SK-N-SH treated with all-trans-retinoic acid at 6 μM for 48 hours (cell line): ENCODE measurements at regions not wholly inside any gene's neighbourhood (a gene's known extent, or its start where the extent isn't known, plus 50 kb on each side); places are given as distances from the start of the nearest gene placed in this dataset.

ENCODE experiments used
- BACH2 ChIP-seq: fragments of 250-450 bp; sonication (Bioruptor Pico); IDR thresholded peaks from 2 replicates; pipeline ENCODE4 v1.9.0; 2021; ENCODE audit warnings: mild to moderate bottlenecking, borderline replicate concordance
- PATZ1 ChIP-seq: fragments of 250-450 bp; sonication (Bioruptor Pico); IDR thresholded peaks from 2 replicates; pipeline ENCODE4 v1.8.0; 2020; ENCODE audit warnings: mild to moderate bottlenecking, moderate library complexity, borderline replicate concordance
- RARB ChIP-seq: fragments of 250-450 bp; sonication (Bioruptor Pico); IDR thresholded peaks from 2 replicates; pipeline ENCODE4 v1.8.0; 2021; ENCODE audit warnings: mild to moderate bottlenecking, moderate library complexity
- TCF4 ChIP-seq: fragments of 250-450 bp; sonication (Bioruptor Pico); IDR thresholded peaks from 2 replicates; pipeline ENCODE4 v1.8.0; 2021; ENCODE audit warnings: mild to moderate bottlenecking, moderate library complexity, borderline replicate concordance
- ZNF8 ChIP-seq: fragments of 450-650 bp; formaldehyde crosslinking; IDR thresholded peaks from 2 replicates; pipeline ENCODE4 v1.5.0; 2020; ENCODE audit warnings: mild to moderate bottlenecking, moderate library complexity

DNA sequence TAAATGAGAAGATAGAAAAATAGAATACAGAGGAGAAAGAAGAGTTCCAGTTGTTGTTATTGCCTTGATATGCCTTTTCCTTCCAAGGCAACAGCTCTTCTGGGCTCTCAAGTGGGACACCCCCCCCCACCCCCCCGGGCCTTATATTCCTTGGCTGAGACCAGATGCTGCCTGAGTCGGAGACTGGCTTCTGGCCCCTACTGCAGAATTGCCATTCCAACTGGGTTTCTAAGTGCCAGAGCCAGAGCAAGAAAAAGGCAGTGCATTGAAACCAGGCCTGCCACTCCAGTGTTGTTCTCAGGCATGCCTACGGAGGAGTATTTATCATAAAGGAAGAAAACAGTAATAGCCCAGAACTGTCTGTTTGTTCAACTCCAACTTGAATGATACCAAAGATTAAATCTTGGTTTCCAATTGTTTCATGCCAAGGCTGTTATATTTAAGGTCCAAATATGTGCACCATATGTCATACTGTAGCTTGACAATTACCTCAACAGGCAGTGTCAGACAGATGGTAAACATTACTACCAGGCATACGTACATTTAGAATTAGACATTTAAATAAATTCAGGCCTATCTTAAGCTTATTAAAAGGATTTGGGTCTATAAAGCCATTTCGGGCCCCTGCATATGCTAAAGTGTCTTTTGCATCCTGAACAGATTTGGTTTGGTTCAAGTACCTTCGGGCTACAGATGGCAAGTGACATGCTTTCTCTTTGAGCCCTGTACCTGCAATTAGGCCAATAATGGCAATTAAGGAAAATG, 209.9 kb upstream of the SEMA6D start:
- TF ChIP-seq ZNF8 (CRISPR knock-in tag) (no peak), PATZ1 (no peak), RARB (CRISPR knock-in tag) (no peak), BACH2 (CRISPR knock-in tag) (no peak), TCF4 (CRISPR knock-in tag) (peak; percentile 88)
